GM18907 (cell line): ENCODE measurements at regions not wholly inside any gene's neighbourhood (a gene's known extent, or its start where the extent isn't known, plus 50 kb on each side); places are given as distances from the start of the nearest gene placed in this dataset.
"Not testable (repeated sequence)": the region's sequence is repeated elsewhere in the genome, so short reads cannot be mapped to it uniquely, and the experiment has no call there.

Source experiments
- ATAC-seq: cut with Tn5 transposase; IDR thresholded peaks from one replicate; pipeline ENCODE4 v1.9.1; 2021; ENCODE audit warnings: mild to moderate bottlenecking, moderate library complexity; ENCODE audit not compliant: unreplicated experiment

- peak; percentile 90 for ATAC-seq
Observed at GRCh38 chr3:177646749-177647148, 449.5 kb upstream of the TBL1XR1 start.

- no peak for ATAC-seq
Observed at GRCh38 chr3:177647341-177647740, 450.1 kb upstream of the TBL1XR1 start.

- no peak for ATAC-seq
Observed at GRCh38 chr3:177647876-177648275, 450.6 kb upstream of the TBL1XR1 start.

- no peak for ATAC-seq
Observed at GRCh38 chr3:177652556-177653291, 455.4 kb upstream of the TBL1XR1 start.

GRCh38 chr3:177657243-177657642 is 460.0 kb upstream of the TBL1XR1 start:
- ATAC-seq = no peak

- no peak for ATAC-seq
Observed at GRCh38 chr3:177658354-177658753, 461.1 kb upstream of the TBL1XR1 start.

GRCh38 chr3:177664380-177665103 is 467.3 kb upstream of the TBL1XR1 start:
- not testable (repeated sequence) for ATAC-seq

GRCh38 chr3:177665122-177665808 is 468.0 kb upstream of the TBL1XR1 start:
- ATAC-seq = no peak

- no peak for ATAC-seq
Observed at GRCh38 chr3:177672252-177672911, 475.1 kb upstream of the TBL1XR1 start.

GRCh38 chr3:177673112-177673914 is 476.0 kb upstream of the TBL1XR1 start:
- no peak for ATAC-seq

- no peak for ATAC-seq
Observed at GRCh38 chr3:177674186-177674585, 476.9 kb upstream of the TBL1XR1 start.

GRCh38 chr3:177676148-177676547 is 478.9 kb upstream of the TBL1XR1 start:
- ATAC-seq = no peak

GRCh38 chr3:177676947-177677587 is 479.8 kb upstream of the TBL1XR1 start:
- no peak for ATAC-seq

- ATAC-seq = peak; percentile 88
Observed at GRCh38 chr3:177679568-177680471, 482.5 kb upstream of the TBL1XR1 start.

GRCh38 chr3:177680472-177680821 is 483.2 kb upstream of the TBL1XR1 start:
- no peak for ATAC-seq

GRCh38 chr3:177681156-177681555 is 483.9 kb upstream of the TBL1XR1 start:
- no peak for ATAC-seq

- ATAC-seq = no peak
Observed at GRCh38 chr3:177681852-177682251, 484.6 kb upstream of the TBL1XR1 start.

GRCh38 chr3:177683586-177683985 is 486.3 kb upstream of the TBL1XR1 start:
- no peak for ATAC-seq

GRCh38 chr3:177686671-177687070 is 489.4 kb upstream of the TBL1XR1 start:
- ATAC-seq = no peak
